GM18505 (cell line): ENCODE measurements at regions not wholly inside any gene's neighbourhood (a gene's known extent, or its start where the extent isn't known, plus 50 kb on each side); places are given as distances from the start of the nearest gene placed in this dataset.
A peak's percentile ranks its signal among the peaks of the same experiment; 100 is the strongest.

Experiments used
- ATAC-seq: cut with Tn5 transposase; IDR thresholded peaks from one replicate; pipeline ENCODE4 v1.9.1; 2021; ENCODE audit not compliant: unreplicated experiment
- POLR2A ChIP-seq: IDR thresholded peaks from 4 replicates; pipeline ENCODE4 v1.6.1; 2011; ENCODE audit warnings: borderline replicate concordance; ENCODE audit not compliant: insufficient read depth, insufficient read length; ENCODE audit errors: extremely low read depth

GRCh38 chr10:92747066-92747465 is 57.3 kb downstream of the HHEX start:
- no peak for TF ChIP-seq POLR2A

GRCh38 chr10:92747600-92747999 is 57.8 kb downstream of the HHEX start:
- ATAC-seq = no peak
- TF ChIP-seq POLR2A = no peak

More at GRCh38 chr10:92747066-92747465, 57.3 kb downstream of the HHEX start:
- ATAC-seq = no peak

DNA sequence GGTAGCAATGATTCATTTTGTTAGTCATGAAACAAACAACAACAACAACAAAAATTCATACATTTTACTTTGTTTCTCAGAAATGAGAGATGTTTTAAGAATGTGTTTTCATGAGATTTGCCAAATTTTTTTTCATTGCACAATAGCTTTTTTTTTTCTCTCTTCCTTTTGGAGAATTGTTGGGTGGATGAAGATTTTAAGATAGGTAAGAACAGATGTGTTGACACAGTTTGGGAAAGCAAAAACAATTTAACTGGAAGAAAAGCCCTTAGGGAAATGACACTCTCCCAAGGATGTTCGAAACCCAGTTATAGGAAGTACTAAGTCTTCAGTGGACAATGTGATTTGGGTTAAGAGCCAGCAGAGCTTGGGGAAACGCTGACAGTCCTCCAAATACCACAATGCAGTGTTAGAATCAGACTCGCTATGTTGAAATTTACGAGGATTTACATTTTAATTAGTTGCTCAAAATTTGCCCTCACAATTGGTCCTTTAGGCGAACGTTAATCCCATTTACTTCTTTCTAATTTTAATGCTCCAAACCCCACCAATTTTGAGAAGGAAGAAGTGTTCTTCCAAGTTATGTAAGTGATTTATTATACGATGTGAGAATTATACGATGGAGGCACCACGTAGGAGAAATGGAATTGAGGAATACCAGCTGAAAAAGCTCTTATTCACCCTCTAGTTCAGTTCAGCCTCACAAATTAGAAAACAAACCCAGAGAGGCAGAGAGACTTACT is 61.2 kb downstream of the HHEX start:
- no peak for ATAC-seq
- no peak for TF ChIP-seq POLR2A

DNA sequence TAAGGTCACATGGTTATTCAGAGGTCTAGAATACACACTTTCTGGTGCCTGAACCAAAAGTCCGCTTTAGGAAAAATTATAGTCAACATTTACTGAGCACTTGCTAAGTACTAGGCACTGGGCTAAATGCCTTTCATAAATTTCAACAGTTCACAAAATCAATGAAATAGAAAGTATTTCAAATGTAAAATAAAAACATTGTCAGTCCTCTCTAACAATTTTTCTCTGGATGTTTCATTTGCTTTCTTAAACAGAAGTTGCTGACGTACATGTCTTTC is 61.7 kb downstream of the HHEX start:
- TF ChIP-seq POLR2A = no peak
- ATAC-seq = no peak

GRCh38 chr10:92751827-92752226 is 62.1 kb downstream of the HHEX start:
- no peak for ATAC-seq
- TF ChIP-seq POLR2A = no peak

DNA sequence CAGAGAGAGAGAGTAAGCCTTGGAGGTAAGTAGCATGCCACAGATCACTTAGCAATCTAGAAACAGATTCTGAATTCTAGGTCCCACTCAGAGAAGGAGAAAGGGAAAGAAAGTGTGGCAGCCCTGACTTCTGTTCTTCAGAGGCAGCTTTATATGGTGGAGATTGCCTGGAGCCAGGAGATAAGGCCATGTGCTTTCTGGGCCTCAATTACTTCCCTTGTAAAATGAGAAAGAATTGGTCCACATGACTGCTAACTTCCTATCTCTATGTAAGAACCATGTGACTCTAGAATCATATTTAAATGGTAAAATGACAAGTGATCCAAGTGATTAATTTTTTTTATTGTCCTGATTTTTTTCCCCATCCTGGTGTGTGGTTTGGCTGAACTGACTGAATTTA is 64.1 kb downstream of the HHEX start:
- no peak for TF ChIP-seq POLR2A
- no peak for ATAC-seq

DNA sequence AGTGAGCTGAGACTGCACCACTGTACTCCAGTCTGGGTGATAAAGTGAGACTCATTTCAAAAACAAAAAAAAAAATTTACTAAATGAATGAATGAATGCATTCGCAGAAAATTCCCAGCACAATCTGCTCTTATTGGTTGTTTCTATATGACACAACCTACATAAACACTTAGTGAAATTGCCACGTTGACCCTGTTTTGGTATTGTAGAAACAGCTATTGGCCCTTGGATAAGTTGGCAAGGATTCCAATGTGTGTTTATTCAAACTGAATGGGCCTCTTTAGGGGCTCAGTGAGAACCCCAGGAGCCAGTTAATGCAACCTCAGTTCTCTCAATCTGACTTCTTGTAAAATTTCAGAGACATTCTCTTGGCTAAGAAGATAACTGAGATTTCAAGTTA is 66.0 kb downstream of the HHEX start:
- no peak for ATAC-seq
- TF ChIP-seq POLR2A = no peak

DNA sequence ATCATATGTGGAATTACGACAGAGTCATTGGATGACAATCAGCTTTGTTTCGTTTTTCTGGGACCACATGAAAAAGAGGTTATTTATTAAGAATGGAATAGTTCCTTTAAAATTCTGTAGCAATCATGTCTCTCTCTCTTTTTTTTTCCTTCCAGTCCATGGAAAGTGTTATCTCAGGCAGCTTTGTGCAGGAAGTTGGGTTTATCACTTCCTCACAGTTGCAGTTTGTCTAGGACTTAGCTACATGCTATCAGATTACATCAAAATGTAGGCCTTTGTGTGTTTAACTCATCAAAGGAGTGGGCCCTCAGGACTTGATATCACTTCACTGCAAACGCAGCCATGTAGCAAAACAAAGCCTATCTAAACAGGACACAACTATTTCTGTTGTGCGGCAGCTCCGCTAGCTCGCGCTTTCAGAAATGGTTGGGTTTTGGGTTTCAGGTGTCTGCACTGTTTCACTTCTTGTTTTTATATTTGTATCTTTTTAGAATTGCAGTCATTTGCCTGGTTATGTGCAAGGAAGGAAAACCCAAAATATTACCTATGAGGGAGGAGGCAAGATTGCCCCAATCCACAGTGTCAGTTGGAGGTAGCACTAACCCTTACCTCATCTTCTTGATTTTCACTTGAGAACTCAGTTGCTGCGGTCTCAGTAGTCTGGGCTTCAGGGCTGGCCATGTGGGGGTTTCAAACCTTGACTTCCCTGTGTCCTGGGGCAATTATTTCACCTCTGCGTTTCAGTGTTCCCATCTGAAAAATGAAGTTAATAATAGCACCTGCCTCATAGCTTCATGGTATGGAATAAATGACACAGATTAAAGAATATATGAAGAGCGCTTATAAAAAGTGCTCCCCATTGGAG is 66.7 kb downstream of the HHEX start:
- peak; percentile 78 for ATAC-seq
- TF ChIP-seq POLR2A = no peak

GRCh38 chr10:92757066-92757710 is 67.4 kb downstream of the HHEX start:
- TF ChIP-seq POLR2A = no peak
- ATAC-seq = peak; percentile 69

DNA sequence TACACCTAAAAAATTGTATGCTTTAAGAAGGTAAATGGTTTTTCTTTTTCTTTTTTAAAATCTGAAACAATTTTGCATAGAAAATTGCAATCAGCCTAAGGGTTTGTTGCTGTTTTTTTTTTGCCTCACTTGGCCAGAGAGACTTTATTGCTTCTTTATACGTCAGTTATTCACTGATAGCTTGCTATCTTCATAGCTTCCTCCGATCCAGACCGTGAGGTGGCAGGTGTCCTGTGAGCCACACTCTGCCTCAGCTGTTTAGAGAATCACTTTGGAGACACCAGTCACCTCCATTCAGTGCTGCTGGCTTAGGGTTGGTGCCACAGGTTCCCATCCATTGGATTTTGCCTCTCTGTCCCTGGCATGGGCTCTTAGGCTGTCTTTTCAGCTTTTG is 68.0 kb downstream of the HHEX start:
- ATAC-seq = no peak
- no peak for TF ChIP-seq POLR2A

GRCh38 chr10:92758594-92758993 is 68.8 kb downstream of the HHEX start:
- no peak for TF ChIP-seq POLR2A
- no peak for ATAC-seq

GRCh38 chr10:92760609-92761008 is 70.9 kb downstream of the HHEX start:
- ATAC-seq = no peak
- no peak for TF ChIP-seq POLR2A

GRCh38 chr10:92761571-92761970 is 71.8 kb downstream of the HHEX start:
- TF ChIP-seq POLR2A = no peak
- ATAC-seq = no peak
